ENCODE measurements at regions not wholly inside any gene's neighbourhood (a gene's known extent, or its start where the extent isn't known, plus 50 kb on each side); places are given as distances from the start of the nearest gene placed in this dataset.
"Not testable (repeated sequence)": the region's sequence is repeated elsewhere in the genome, so short reads cannot be mapped to it uniquely, and the experiment has no call there.

GRCh38 chr6:86087954-86088353 is 445.3 kb upstream of the SYNCRIP start:
- no peak for DNase-seq (ENCODE audit: low read depth)

- DNase-seq (ENCODE audit: low read depth) = no peak
These were observed 437.3 kb upstream of the SYNCRIP start for GRCh38 chr6:86079938-86080337.

- DNase-seq (ENCODE audit: low read depth) = no peak
These were observed 427.5 kb upstream of the SYNCRIP start for GRCh38 chr6:86070151-86070550.

GRCh38 chr6:86065002-86065401 is 422.3 kb upstream of the SYNCRIP start:
- DNase-seq (ENCODE audit: low read depth) = not testable (repeated sequence)

GRCh38 chr6:86057293-86057980 is 414.8 kb upstream of the SYNCRIP start:
- not testable (repeated sequence) for DNase-seq (ENCODE audit: low read depth)

- DNase-seq (ENCODE audit: low read depth) = no peak
These were observed 402.4 kb upstream of the SYNCRIP start for GRCh38 chr6:86045038-86045437.

GRCh38 chr6:86042214-86042613 is 399.5 kb upstream of the SYNCRIP start:
- DNase-seq (ENCODE audit: low read depth) = no peak

GRCh38 chr6:86031713-86032112 is 389.0 kb upstream of the SYNCRIP start:
- DNase-seq (ENCODE audit: low read depth) = no peak

- no peak for DNase-seq (ENCODE audit: low read depth)
These were observed 388.2 kb upstream of the SYNCRIP start for GRCh38 chr6:86030875-86031274.

GRCh38 chr6:86028776-86029175 is 386.1 kb upstream of the SYNCRIP start:
- no peak for DNase-seq (ENCODE audit: low read depth)

GRCh38 chr6:86026890-86027289 is 384.2 kb upstream of the SYNCRIP start:
- DNase-seq (ENCODE audit: low read depth) = not testable (repeated sequence)

GRCh38 chr6:86017236-86017635 is 374.6 kb upstream of the SYNCRIP start:
- no peak for DNase-seq (ENCODE audit: low read depth)

- no peak for DNase-seq (ENCODE audit: low read depth)
These were observed 373.9 kb upstream of the SYNCRIP start for GRCh38 chr6:86016567-86016966.

- DNase-seq (ENCODE audit: low read depth) = no peak
These were observed 373.4 kb upstream of the SYNCRIP start for GRCh38 chr6:86016077-86016476.

- DNase-seq (ENCODE audit: low read depth) = not testable (repeated sequence)
These were observed 370.3 kb upstream of the SYNCRIP start for GRCh38 chr6:86012991-86013390.

- no peak for DNase-seq (ENCODE audit: low read depth)
These were observed 368.5 kb upstream of the SYNCRIP start for GRCh38 chr6:86010915-86011786.

- DNase-seq (ENCODE audit: low read depth) = no peak
These were observed 354.5 kb upstream of the SYNCRIP start for GRCh38 chr6:85997206-85997605.

GRCh38 chr6:85996034-85996375 is 353.3 kb upstream of the SYNCRIP start:
- DNase-seq (ENCODE audit: low read depth) = no peak

GRCh38 chr6:85995339-85996033 is 352.8 kb upstream of the SYNCRIP start:
- no peak for DNase-seq (ENCODE audit: low read depth)

GRCh38 chr6:85986681-85987080 is 344.0 kb upstream of the SYNCRIP start:
- DNase-seq (ENCODE audit: low read depth) = no peak

GRCh38 chr6:85983032-85983659 is 340.5 kb upstream of the SYNCRIP start:
- DNase-seq (ENCODE audit: low read depth) = no peak

GRCh38 chr6:85977661-85978060 is 335.0 kb upstream of the SYNCRIP start:
- no peak for DNase-seq (ENCODE audit: low read depth)
